WTC11 (cell line): ENCODE measurements at regions not wholly inside any gene's neighbourhood (a gene's known extent, or its start where the extent isn't known, plus 50 kb on each side); places are given as distances from the start of the nearest gene placed in this dataset.

Source experiments
- ELF4 ChIP-seq: sonication (generic); formaldehyde crosslinking; IDR thresholded peaks from 2 replicates; pipeline ENCODE4 v1.8.1; 2022; ENCODE audit warnings: low read depth, mild to moderate bottlenecking, moderate library complexity, missing genetic modification reagents
- FOXK1 ChIP-seq: sonication (generic); formaldehyde crosslinking; IDR thresholded peaks from 2 replicates; pipeline ENCODE4 v1.8.0; 2022; ENCODE audit warnings: mild to moderate bottlenecking, moderate library complexity, missing genetic modification reagents
- GTF2I ChIP-seq: fragments of 250-450 bp; sonication (Bioruptor Pico); conservative IDR thresholded peaks from 2 replicates; pipeline ENCODE4 v1.4.0; 2021; ENCODE audit warnings: mild to moderate bottlenecking
- HMGA2 ChIP-seq: fragments of 250-450 bp; sonication (Bioruptor Pico); IDR thresholded peaks from 2 replicates; pipeline ENCODE4 v1.4.0; 2021; ENCODE audit warnings: mild to moderate bottlenecking, moderate library complexity
- SP1 ChIP-seq: sonication (generic); formaldehyde crosslinking; conservative IDR thresholded peaks from 2 replicates; pipeline ENCODE4 v1.8.1; 2022; ENCODE audit warnings: missing genetic modification reagents
- TF ChIP-seq, protein P1 (sequence below): fragments of 200-600 bp; IDR thresholded peaks from 2 replicates; pipeline ENCODE4 v1.8.0; 2022; ENCODE audit warnings: antibody characterized with exemption
- TF ChIP-seq, protein P2 (sequence below): sonication (generic); formaldehyde crosslinking; IDR thresholded peaks from 2 replicates; pipeline ENCODE4 v1.8.1; 2023; ENCODE audit warnings: mild to moderate bottlenecking, missing genetic modification reagents, moderate library complexity
- TF ChIP-seq, protein P3 (sequence below): sonication (generic); formaldehyde crosslinking; IDR thresholded peaks from 2 replicates; pipeline ENCODE4 v1.8.0; 2022; ENCODE audit warnings: mild to moderate bottlenecking, missing genetic modification reagents

DNA sequence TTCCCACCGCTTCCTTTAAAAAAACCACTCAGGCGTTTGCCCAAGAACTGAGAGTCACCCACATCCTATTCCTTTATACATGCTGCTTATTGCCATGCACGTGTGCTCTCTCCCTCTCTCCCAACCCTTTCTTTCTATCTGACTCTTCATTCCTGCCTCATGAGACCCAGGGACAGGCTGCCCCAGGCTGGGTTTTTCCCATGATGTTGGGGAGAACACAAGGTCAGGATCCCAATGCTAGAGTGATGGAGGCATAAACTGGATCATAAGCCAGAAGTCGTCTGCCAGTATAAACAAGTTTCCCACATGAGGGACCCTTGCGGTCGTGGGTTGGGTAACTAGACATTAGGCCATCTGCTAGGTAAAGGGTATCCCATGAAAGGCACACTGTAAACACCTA is 64.9 kb downstream of the CD2 start:
- TF ChIP-seq GTF2I, result no peak
- TF ChIP-seq, protein P1, sequence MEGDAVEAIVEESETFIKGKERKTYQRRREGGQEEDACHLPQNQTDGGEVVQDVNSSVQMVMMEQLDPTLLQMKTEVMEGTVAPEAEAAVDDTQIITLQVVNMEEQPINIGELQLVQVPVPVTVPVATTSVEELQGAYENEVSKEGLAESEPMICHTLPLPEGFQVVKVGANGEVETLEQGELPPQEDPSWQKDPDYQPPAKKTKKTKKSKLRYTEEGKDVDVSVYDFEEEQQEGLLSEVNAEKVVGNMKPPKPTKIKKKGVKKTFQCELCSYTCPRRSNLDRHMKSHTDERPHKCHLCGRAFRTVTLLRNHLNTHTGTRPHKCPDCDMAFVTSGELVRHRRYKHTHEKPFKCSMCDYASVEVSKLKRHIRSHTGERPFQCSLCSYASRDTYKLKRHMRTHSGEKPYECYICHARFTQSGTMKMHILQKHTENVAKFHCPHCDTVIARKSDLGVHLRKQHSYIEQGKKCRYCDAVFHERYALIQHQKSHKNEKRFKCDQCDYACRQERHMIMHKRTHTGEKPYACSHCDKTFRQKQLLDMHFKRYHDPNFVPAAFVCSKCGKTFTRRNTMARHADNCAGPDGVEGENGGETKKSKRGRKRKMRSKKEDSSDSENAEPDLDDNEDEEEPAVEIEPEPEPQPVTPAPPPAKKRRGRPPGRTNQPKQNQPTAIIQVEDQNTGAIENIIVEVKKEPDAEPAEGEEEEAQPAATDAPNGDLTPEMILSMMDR, result no peak
- TF ChIP-seq, protein P2, sequence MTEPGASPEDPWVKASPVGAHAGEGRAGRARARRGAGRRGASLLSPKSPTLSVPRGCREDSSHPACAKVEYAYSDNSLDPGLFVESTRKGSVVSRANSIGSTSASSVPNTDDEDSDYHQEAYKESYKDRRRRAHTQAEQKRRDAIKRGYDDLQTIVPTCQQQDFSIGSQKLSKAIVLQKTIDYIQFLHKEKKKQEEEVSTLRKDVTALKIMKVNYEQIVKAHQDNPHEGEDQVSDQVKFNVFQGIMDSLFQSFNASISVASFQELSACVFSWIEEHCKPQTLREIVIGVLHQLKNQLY (CRISPR knock-in tag), result no peak
- TF ChIP-seq, protein P3, sequence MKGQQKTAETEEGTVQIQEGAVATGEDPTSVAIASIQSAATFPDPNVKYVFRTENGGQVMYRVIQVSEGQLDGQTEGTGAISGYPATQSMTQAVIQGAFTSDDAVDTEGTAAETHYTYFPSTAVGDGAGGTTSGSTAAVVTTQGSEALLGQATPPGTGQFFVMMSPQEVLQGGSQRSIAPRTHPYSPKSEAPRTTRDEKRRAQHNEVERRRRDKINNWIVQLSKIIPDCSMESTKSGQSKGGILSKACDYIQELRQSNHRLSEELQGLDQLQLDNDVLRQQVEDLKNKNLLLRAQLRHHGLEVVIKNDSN, result no peak
- no peak for TF ChIP-seq ELF4
- no peak for TF ChIP-seq HMGA2 (CRISPR knock-in tag)
- TF ChIP-seq FOXK1 (CRISPR knock-in tag), result no peak
- TF ChIP-seq SP1 (CRISPR knock-in tag), result no peak
